ENCODE measurements at regions not wholly inside any gene's neighbourhood (a gene's known extent, or its start where the extent isn't known, plus 50 kb on each side); places are given as distances from the start of the nearest gene placed in this dataset.

- no peak for TF ChIP-seq CTCF (IDR thresholded peaks at IDR 0.05)
- TF ChIP-seq EP300 (IDR thresholded peaks at IDR 0.05) = no peak
Observed at GRCh38 chr10:3890602-3891352, 105.8 kb upstream of the KLF6 start.

Data from sigmoid colon (tissue), 4 donors.